Right atrium auricular region (tissue), 2 donors: ENCODE measurements at regions not wholly inside any gene's neighbourhood (a gene's known extent, or its start where the extent isn't known, plus 50 kb on each side); places are given as distances from the start of the nearest gene placed in this dataset.

Experiments used
- DNase-seq: peaks from one replicate; pipeline ENCODE4 v3.0.0-alpha.2; 2019; ENCODE audit warnings: low spot score
- H3K27ac ChIP-seq, 2 donors: fragments of 200-600 bp; sonication (generic); 1 replicate in 1 of 2; 2 replicates in 1 of 2; pipeline ENCODE4 v1.5.1; 2016 to 2019
- H3K27me3 ChIP-seq, 2 donors: fragments of 200-600 bp; sonication (generic); one replicate each; pipeline versions ENCODE4 v1.5.1 to v1.6.0; 2017 to 2019
- H3K36me3 ChIP-seq: fragments of 200-600 bp; sonication (generic); one replicate; pipeline ENCODE4 v1.5.1; 2016
- H3K4me1 ChIP-seq, 2 donors: fragments of 200-600 bp; sonication (generic); one replicate each; pipeline versions ENCODE4 v1.5.1 to v1.6.0; 2017 to 2019
- H3K4me3 ChIP-seq, 2 donors: fragments of 200-600 bp; sonication (generic); 1 replicate in 1 of 2; 2 replicates in 1 of 2; pipeline ENCODE4 v1.5.1; 2017 to 2019; ENCODE audit warnings: mild to moderate bottlenecking in 1 of 2, moderate library complexity in 1 of 2
- H3K9me3 ChIP-seq, 2 donors: fragments of 200-600 bp; sonication (generic); one replicate each; pipeline ENCODE4 v1.5.1; 2019
- CTCF ChIP-seq, 2 donors: fragments of 200-600 bp; sonication (generic); IDR thresholded peaks; one replicate each; pipeline ENCODE4 v1.5.1; 2019; ENCODE audit warnings: antibody characterized with exemption in 2 of 2

- Histone ChIP-seq H3K27me3 (no peaks in the 10 kb centered on the region), H3K36me3 (no peaks in the 10 kb centered on the region), H3K27ac (no peak overlapping the region), H3K4me3 (no peak overlapping the region), H3K4me1 (no peaks in the 10 kb centered on the region), H3K9me3 (no peaks in the 10 kb centered on the region)
- no peak for DNase-seq
- TF ChIP-seq CTCF (IDR thresholded peaks at IDR 0.05), result no peak
These were observed 358.7 kb upstream of the CA10 start for GRCh38 chr17:52517176-52517575.

- Histone ChIP-seq H3K27ac (no peak overlapping the region), H3K9me3 (peaks cover 0 to 6% of the 10 kb centered on the region in 2 donors), H3K36me3 (no peaks in the 10 kb centered on the region), H3K27me3 (no peaks in the 10 kb centered on the region), H3K4me3 (no peak overlapping the region), H3K4me1 (no peaks in the 10 kb centered on the region)
- no peak for TF ChIP-seq CTCF (IDR thresholded peaks at IDR 0.05)
- no peak for DNase-seq
These were observed 357.4 kb upstream of the CA10 start for GRCh38 chr17:52515927-52516326.

- DNase-seq, result no peak
- Histone ChIP-seq H3K36me3 (no peaks in the 10 kb centered on the region), H3K4me1 (no peaks in the 10 kb centered on the region), H3K4me3 (no peak overlapping the region), H3K9me3 (no peaks in the 10 kb centered on the region), H3K27ac (no peak overlapping the region), H3K27me3 (no peaks in the 10 kb centered on the region)
- no peak for TF ChIP-seq CTCF (IDR thresholded peaks at IDR 0.05)
These were observed 347.1 kb upstream of the CA10 start for GRCh38 chr17:52505601-52506000.

- Histone ChIP-seq H3K9me3 (no peaks in the 10 kb centered on the region), H3K27me3 (no peaks in the 10 kb centered on the region), H3K27ac (no peak overlapping the region), H3K36me3 (no peaks in the 10 kb centered on the region), H3K4me3 (no peak overlapping the region), H3K4me1 (no peaks in the 10 kb centered on the region)
- no peak for TF ChIP-seq CTCF (IDR thresholded peaks at IDR 0.05)
- DNase-seq, result no peak
These were observed 345.6 kb upstream of the CA10 start for GRCh38 chr17:52504081-52504480.

GRCh38 chr17:52495646-52496045 is 337.1 kb upstream of the CA10 start:
- Histone ChIP-seq H3K4me1 (no peaks in the 10 kb centered on the region), H3K4me3 (no peak overlapping the region), H3K27me3 (no peaks in the 10 kb centered on the region), H3K36me3 (no peaks in the 10 kb centered on the region), H3K27ac (no peak overlapping the region), H3K9me3 (no peaks in the 10 kb centered on the region)
- TF ChIP-seq CTCF (IDR thresholded peaks at IDR 0.05), result no peak
- no peak for DNase-seq

- Histone ChIP-seq H3K27ac (no peak overlapping the region), H3K4me1 (no peaks in the 10 kb centered on the region), H3K27me3 (no peaks in the 10 kb centered on the region), H3K36me3 (no peaks in the 10 kb centered on the region), H3K9me3 (peaks cover 0 to 9% of the 10 kb centered on the region in 2 donors), H3K4me3 (no peak overlapping the region)
- no peak for DNase-seq
- no peak for TF ChIP-seq CTCF (IDR thresholded peaks at IDR 0.05)
These were observed 323.8 kb upstream of the CA10 start for GRCh38 chr17:52482271-52482670.
